GM21515 (cell line): ENCODE measurements at regions not wholly inside any gene's neighbourhood (a gene's known extent, or its start where the extent isn't known, plus 50 kb on each side); places are given as distances from the start of the nearest gene placed in this dataset.
"Not testable (repeated sequence)": the region's sequence is repeated elsewhere in the genome, so short reads cannot be mapped to it uniquely, and the experiment has no call there.

Experiments used
- ATAC-seq: cut with Tn5 transposase; IDR thresholded peaks from one replicate; pipeline ENCODE4 v1.9.1; 2021; ENCODE audit not compliant: unreplicated experiment

- ATAC-seq: no peak
Observed at GRCh38 chr2:37802211-37802752, 122.8 kb upstream of the RMDN2 start.

GRCh38 chr2:37802899-37803379 lies 122.1 kb upstream of the RMDN2 start:
- ATAC-seq: no peak

- not testable (repeated sequence) for ATAC-seq
Observed at GRCh38 chr2:37806004-37806403, 119.1 kb upstream of the RMDN2 start.

- ATAC-seq: no peak
Observed at GRCh38 chr2:37809525-37809924, 115.6 kb upstream of the RMDN2 start.

- ATAC-seq: no peak
Observed at GRCh38 chr2:37809931-37810570, 115.0 kb upstream of the RMDN2 start.

- no peak for ATAC-seq
Observed at GRCh38 chr2:37812414-37812813, 112.7 kb upstream of the RMDN2 start.

- ATAC-seq: no peak
Observed at GRCh38 chr2:37812941-37813730, 112.0 kb upstream of the RMDN2 start.

- ATAC-seq: no peak
Observed at GRCh38 chr2:37816036-37816435, 109.1 kb upstream of the RMDN2 start.

GRCh38 chr2:37816686-37817085 lies 108.4 kb upstream of the RMDN2 start:
- no peak for ATAC-seq

- no peak for ATAC-seq
Observed at GRCh38 chr2:37819186-37819585, 105.9 kb upstream of the RMDN2 start.

- no peak for ATAC-seq
Observed at GRCh38 chr2:37820471-37820986, 104.6 kb upstream of the RMDN2 start.

- ATAC-seq: no peak
Observed at GRCh38 chr2:37825586-37825985, 99.5 kb upstream of the RMDN2 start.

GRCh38 chr2:37826611-37827010 lies 98.5 kb upstream of the RMDN2 start:
- ATAC-seq: no peak

- no peak for ATAC-seq
Observed at GRCh38 chr2:37827455-37827854, 97.6 kb upstream of the RMDN2 start.

GRCh38 chr2:37827911-37828511 lies 97.1 kb upstream of the RMDN2 start:
- no peak for ATAC-seq

GRCh38 chr2:37829202-37829601 lies 95.9 kb upstream of the RMDN2 start:
- no peak for ATAC-seq

- ATAC-seq: no peak
Observed at GRCh38 chr2:37829616-37830395, 95.3 kb upstream of the RMDN2 start.

- no peak for ATAC-seq
Observed at GRCh38 chr2:37830636-37831035, 94.5 kb upstream of the RMDN2 start.

- no peak for ATAC-seq
Observed at GRCh38 chr2:37831081-37831780, 93.9 kb upstream of the RMDN2 start.

- ATAC-seq: no peak
Observed at GRCh38 chr2:37832590-37833197, 92.4 kb upstream of the RMDN2 start.
